NOMO-1 treated with dmso at 0.1 percent for 144 hours (cell line): ENCODE measurements at regions not wholly inside any gene's neighbourhood (a gene's known extent, or its start where the extent isn't known, plus 50 kb on each side); places are given as distances from the start of the nearest gene placed in this dataset.
"Not testable (repeated sequence)": the region's sequence is repeated elsewhere in the genome, so short reads cannot be mapped to it uniquely, and the experiment has no call there.

ENCODE experiments used
- DNase-seq: peaks from one replicate; lab custom pipeline; 2025; ENCODE audit not compliant: unreplicated experiment; lab: John Stamatoyannopoulos, UW

DNA sequence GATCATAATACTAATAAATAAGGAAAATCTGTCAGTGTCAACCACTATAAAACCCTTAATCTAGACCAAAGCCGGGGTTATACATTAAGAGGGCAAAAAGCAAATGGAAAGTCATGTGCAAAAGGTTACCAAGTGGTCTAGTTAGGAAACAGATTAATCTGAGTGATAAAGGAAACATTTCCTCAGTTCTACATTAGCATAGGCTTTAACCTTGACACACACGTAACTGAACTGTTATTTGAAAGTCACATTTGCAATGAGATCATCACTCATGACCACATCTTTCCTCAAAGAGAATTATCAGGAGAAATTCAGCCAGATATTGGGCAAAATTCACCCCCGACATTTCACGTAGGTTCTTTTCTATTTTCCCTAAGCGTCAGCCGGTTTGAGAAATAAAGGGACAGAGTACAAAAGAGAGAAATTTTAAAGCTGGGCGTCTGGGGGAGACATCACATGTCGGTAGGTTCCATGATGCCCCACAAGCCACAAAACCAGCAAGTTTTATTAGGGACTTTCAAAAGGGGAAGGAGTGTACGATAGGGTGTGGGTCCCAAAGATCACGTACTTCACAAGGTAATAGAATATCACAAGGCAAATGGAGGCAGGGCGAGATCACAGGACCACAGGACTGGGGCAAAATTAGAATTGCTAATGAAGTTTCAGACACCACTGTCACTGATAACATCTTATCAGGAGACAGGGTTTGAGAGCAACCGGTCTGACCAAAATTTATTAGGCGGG lies 76.8 kb upstream of the DST start:
- DNase-seq, result not testable (repeated sequence)

GRCh38 chr6:56718236-56718635 lies 75.5 kb upstream of the DST start:
- DNase-seq, result no peak

DNA sequence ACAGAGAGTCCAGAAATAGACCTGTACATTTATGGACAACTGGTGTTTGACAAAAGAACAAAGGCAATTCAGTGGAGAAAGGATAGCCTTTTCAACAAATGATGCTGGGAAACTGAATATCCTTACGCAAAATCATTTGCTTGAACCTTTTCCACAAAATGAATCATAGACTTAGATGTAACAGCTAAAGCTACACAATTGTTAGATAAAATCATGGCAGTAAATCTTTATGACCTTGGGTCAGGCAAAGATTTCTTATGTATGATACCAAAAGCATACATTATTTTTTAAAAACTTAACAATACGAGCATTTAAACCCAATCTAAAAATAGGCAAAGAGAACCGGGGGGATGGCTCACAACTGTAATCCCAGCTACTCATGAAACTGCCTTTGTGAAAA lies 73.5 kb upstream of the DST start:
- DNase-seq, result no peak

DNA sequence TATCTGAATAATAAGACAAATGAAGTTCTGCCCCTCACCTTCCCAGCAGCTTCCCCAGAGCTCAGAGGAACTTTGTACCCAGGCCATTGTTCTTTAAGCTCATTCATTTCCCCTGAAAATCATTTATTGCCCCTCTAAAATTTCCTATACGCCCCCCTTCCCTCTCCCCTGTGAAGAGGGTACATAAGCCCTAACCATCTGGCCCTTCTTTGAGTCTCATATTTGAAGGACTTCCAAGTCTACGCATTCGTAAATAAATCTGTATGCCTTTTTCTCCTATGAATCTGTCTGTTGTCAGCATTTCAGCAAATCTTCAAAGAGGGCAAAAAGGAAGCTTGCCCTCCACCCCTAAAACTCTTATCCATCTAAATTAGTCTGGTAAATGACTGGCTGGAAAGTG lies 73.1 kb upstream of the DST start:
- DNase-seq, result no peak

GRCh38 chr6:56714982-56715456 lies 72.3 kb upstream of the DST start:
- no peak for DNase-seq

- no peak for DNase-seq
Observed at GRCh38 chr6:56714273-56714672, 71.6 kb upstream of the DST start.

GRCh38 chr6:56713254-56713672 lies 70.6 kb upstream of the DST start:
- no peak for DNase-seq

DNA sequence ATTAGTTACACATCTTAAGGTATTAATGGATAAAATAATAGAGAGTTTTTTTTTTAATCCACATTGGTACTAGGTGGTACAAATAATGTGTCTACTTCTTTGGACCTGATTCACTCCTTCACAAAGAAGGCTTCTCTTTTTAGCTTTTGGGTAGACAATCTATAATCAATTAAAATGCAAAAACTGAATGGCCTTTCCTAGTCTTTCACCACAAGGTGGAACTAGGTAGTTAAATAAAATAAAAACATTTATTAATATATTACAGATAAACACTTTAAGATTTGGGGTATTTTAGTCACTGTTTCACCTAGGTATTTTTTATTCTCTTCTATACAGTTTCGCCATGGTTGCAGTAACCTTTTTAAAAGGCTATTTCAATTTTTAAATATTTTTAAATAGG lies 68.3 kb upstream of the DST start:
- no peak for DNase-seq

GRCh38 chr6:56709650-56710049 lies 67.0 kb upstream of the DST start:
- DNase-seq, result no peak

- peak; percentile 54 for DNase-seq
Observed at GRCh38 chr6:56708810-56709597, 66.3 kb upstream of the DST start.

DNA sequence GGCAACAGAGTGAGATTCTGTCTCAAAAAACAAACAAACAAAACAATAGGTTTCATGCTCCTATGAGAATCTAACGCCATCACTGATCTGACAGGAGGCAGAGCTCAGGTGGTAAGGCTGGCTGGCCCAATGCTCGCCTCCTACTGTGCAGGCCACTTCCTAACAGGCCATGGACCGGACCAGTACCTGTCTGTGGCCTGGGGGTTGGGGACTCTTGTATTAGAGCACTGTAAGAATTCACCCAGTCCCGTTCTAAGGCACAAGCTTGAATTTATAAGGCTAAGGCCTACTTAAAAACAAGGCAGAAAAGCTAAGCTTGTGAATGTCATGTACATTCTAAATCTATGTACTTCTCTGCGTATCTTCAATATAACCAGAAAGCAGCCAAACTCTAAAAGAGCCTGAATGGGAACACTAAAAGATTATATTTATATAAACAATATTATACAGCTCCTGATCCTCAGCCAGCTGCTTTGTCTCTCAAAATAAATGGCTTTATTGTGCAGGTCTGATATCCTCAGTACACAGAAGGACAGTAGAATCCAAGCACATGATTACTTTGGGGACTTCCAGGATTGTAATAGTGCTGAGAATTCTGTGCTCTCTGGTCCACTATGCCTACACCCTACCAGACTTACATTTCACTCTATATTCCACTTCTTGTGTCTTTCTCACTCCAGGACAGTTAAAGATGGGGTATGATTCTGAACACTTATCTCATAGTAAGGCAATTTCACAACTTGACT lies 64.5 kb upstream of the DST start:
- no peak for DNase-seq

DNA sequence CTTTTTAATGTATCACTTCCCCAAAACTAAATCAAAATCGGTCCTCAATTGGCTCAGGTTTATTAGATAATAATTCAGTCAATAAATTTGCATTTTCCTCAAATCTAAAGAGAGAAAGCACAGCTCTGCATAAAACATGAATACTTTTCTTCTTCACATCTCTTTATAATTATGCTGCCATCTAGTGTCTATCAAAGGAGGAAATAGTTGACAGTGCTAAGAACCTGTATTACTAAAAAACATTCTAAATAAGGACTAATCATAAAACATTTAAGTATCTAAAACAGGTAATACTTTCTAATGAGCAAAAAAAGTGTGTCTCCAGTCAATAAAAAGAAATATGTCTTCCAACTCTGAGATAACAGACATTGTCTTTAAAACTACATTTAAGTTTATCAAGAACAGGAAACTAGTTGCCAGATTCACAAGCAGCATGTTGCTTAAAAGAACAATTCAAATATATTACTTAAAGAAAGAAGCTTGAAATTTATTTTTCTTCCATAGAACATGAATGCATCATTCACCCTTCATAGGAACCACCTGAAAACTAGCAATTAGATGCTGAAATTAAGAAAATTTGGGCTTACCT lies 56.5 kb upstream of the DST start:
- DNase-seq, result no peak

DNA sequence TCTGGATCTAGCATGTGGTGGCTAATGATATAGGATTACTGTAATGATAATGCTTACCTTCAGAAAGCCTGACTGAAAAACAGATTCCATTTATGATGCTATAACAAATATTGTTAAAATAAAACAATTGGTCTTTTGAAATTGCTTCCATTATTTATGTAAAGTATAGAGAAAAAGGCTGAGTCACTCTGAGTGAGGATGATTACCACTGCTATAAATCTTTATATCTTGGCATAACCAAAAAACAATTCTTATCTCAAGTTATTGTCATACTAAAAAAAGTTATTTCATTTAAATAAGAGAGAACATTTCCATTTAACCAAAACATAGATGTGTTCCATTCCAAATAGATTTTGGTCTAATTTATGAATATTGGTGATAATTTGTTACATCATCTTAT lies 53.0 kb upstream of the DST start:
- no peak for DNase-seq

GRCh38 chr6:56694002-56694401 lies 51.3 kb upstream of the DST start:
- no peak for DNase-seq

GRCh38 chr6:56693246-56693607 lies 50.5 kb upstream of the DST start:
- no peak for DNase-seq

DNA sequence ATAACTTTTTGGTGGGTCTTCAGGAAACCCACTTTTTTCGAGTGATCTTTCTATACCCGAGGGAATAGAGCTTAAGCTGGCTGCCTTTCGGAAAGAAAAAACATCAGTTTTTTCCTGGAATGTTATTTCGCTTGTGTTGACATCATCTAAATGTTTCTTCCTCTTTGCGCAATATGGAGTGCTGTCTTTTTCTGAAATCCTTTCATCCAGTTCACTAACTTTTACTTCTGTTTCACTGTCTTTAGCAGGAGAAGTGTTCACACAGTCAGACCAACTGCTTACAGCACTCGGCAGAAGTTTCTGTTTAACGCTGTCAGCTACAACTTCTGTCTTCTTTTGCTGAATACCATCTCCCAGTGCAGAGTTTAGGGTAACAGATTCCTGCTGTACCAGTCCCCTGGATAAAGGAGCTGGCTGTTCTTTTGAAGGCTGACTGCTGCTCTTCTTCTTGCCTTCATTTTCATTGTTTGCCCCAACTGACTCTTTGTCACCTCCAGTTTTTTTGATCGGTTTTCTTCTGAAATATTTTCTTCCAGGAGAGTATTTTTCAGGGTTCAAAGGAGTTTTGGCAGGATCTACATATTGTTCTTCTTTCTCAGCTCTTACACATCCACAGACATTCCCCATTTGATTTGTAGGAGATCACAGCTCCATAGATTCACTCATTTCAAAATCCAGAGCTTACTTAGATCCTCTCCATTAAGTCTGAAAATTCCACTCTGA lies 50.0 kb upstream of the DST start:
- no peak for DNase-seq
